ENCODE measurements at regions not wholly inside any gene's neighbourhood (a gene's known extent, or its start where the extent isn't known, plus 50 kb on each side); places are given as distances from the start of the nearest gene placed in this dataset.
A peak's percentile ranks its signal among the peaks of the same experiment; 100 is the strongest.
"Not testable (repeated sequence)": the region's sequence is repeated elsewhere in the genome, so short reads cannot be mapped to it uniquely, and the experiment has no call there.

DNA sequence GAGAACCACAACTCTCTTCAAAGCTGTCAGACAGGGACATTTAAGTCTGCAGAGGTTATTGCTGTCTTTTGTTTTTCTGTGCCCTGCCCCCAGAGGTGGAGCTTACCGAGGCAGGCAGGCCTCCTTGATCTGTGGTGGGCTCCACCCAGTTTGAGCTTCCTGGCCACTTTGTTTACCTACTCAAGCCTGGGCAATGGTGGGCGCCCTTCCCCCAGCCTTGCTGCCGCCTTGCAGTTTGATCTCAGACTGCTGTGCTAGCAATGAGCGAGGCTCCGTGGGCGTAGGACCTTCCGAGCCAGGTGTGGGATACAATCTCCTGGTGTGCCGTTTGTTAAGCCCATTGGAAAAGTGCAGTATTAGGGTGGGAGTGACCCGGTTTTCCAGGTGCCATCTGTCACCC lies 822.1 kb downstream of the KCNMA1 start:
- DNase-seq (ENCODE audit: low read depth in 4 of 4, low spot score in 3 of 4) = not testable (repeated sequence)

GRCh38 chr10:76811430-76811829 lies 826.2 kb downstream of the KCNMA1 start:
- no peak for DNase-seq (ENCODE audit: low read depth in 4 of 4, low spot score in 3 of 4)

GRCh38 chr10:76788452-76788811 lies 849.2 kb downstream of the KCNMA1 start:
- DNase-seq (ENCODE audit: low read depth in 4 of 4, low spot score in 3 of 4) = no peak

- no peak for DNase-seq (ENCODE audit: low read depth in 4 of 4, low spot score in 3 of 4)
These were observed 849.7 kb downstream of the KCNMA1 start for GRCh38 chr10:76787746-76788451.

DNA sequence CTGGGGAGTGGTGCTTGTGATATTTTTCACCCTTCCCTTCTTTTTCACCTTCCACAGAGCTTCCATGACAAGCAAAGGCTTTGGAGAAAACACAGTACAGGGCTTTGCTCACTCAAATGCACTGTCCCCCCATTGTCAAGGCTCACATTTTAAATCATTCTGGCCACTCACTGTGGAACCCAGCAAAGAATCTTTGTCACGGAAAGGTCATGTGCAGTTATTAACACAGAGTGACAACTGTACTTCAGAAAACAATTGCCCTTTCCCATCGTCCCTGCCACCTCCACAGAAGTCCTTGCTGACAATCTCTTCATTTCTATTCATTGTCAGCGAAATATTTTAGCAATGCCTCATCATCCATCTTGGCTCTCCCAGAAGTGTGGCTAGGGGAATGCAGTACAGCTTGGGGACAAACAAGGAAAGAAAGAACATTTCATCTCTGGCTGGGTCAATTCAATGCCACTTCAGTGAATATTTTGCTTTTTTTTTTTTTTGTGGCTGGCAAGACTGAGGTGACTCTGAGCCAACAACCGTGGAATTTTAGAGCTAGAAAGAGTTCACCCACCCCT lies 851.0 kb downstream of the KCNMA1 start:
- no peak for DNase-seq (ENCODE audit: low read depth in 4 of 4, low spot score in 3 of 4)

DNA sequence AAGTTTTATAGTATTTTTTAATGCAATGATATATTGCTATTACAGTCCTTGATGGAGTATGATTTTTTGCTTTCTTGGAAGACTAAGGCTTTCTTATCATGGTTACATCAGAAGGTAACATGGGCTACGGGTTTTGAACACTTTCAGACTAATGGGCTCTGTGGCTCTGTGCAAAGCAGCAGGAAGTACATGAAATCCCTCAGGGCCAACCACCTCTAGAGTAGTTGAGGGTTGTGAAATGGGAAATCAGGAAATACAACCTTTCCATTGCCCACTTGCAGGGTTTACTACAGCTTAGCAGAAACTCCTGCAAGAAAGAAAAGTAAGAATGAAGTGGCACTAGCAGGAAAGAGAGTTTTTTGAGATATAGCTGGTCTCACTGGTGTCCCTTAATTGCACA lies 853.5 kb downstream of the KCNMA1 start:
- no peak for DNase-seq (ENCODE audit: low read depth in 4 of 4, low spot score in 3 of 4)

GRCh38 chr10:76779796-76780301 lies 857.8 kb downstream of the KCNMA1 start:
- peak in 1 of 4 donors; percentile 15 for DNase-seq (ENCODE audit: low read depth in 4 of 4, low spot score in 3 of 4)

DNA sequence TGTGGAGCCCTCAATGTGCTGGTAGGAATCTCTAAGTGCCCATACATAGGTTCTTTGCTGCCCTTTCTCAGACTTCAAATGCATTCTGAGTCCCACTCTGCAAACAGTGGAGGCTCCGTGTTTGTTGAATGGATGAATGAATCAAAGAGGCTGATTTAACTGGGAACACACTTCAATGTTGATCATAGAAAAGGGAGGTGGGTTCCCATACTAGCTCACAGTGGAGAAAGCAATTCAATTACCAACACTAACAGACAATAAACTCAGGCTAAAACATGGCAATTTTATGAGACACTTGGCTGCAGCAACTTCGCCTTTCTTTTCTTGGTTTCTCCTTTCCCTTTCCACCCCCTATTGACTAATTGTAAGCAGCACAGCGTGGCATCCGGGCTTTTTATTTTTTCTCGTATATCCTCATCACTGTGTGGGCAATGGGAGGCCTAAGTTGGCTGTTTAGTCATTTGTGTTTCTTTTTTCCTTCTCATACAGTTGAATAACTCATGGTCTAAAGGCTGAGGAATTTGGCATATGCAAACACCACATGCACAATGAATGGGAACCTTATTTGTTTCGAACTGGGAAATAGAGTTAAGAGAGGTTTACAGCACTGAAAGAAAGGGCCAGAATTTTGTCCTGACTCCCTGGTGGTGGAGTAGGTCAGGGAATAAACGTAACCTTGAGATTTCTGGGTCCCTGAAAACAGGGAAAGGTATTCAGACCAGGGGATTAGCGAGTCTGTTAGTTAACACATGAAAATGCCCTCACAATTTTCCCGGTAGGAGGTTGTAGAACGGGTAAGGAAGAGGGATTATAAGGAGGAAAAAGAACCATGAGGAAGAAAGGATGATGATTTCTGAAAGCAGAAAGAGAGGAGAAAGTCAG lies 858.5 kb downstream of the KCNMA1 start:
- DNase-seq (ENCODE audit: low read depth in 4 of 4, low spot score in 3 of 4) = no peak

DNA sequence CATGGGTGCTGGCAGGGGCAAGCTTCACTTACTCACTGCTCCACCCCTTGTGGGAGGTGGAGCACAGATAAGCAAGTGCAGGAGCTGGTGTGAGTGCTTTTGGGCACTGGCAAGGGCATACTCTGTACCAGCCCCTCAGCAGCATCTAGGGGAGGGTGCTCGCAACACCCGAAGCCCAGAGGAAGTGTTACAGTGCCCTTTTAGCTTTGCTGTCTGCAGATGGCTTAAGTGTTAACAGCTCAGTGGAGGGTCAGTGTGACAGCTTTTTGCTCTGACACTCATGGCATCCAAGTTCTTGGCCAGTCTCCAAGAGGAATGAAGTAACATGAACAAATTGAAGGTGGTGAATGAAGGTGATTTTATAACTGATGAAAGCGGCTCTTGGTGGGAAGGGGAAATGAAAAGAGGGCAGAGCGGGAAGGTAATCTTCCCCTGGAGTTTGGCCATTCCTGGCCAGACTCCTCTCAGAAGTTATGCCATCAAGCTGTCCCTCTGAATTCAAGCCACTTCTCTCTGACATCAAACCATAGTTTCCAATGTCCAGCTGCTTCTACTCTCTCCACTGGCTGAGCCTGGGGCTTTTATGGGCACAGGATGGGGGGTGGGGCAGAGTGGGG lies 862.5 kb downstream of the KCNMA1 start:
- DNase-seq (ENCODE audit: low read depth in 4 of 4, low spot score in 3 of 4) = no peak

- no peak for DNase-seq (ENCODE audit: low read depth in 4 of 4, low spot score in 3 of 4)
These were observed 868.0 kb downstream of the KCNMA1 start for GRCh38 chr10:76769582-76769981.

GRCh38 chr10:76769161-76769560 lies 868.4 kb downstream of the KCNMA1 start:
- no peak for DNase-seq (ENCODE audit: low read depth in 4 of 4, low spot score in 3 of 4)

DNA sequence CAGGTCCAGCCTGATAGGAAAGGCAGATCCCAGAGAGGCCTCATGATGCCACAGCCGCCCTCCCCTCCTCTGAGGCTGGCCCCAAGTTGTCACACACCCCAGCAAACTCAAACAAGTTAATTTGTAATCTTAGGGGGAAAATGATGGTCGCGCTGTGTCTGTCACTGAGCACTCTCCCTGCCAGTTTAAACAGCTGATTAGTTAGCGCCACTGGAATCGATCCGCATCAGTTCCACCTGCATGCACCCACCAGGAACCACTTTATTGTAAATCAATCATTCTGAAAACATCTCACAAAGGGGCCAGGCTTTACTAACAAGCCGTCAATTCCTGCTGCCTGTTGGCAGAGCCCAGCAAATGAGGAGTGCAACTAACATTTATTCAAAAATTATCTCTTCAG lies 870.9 kb downstream of the KCNMA1 start:
- DNase-seq (ENCODE audit: low read depth in 4 of 4, low spot score in 3 of 4) = no peak

DNA sequence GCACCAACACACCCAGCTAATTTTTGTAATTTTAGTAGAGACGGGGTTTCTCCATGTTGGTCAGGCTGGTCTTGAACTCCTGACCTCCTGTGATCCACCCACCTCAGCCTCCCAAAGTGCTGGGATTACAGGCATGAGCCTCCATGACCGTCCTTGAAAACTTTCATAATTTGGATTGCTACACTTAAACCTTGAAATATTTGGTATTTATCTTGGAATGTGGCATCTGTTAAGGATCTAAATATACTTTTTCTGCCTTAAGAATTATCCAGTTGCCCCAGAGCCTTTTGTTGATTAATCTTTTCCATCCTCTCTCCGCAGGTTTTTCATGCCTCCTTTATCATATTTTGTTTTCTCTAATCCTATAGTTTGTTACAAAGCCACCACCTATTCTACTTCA lies 872.7 kb downstream of the KCNMA1 start:
- not testable (repeated sequence) for DNase-seq (ENCODE audit: low read depth in 4 of 4, low spot score in 3 of 4)

- no peak for DNase-seq (ENCODE audit: low read depth in 4 of 4, low spot score in 3 of 4)
These were observed 873.4 kb downstream of the KCNMA1 start for GRCh38 chr10:76764177-76764576.

GRCh38 chr10:76763376-76763775 lies 874.2 kb downstream of the KCNMA1 start:
- no peak for DNase-seq (ENCODE audit: low read depth in 4 of 4, low spot score in 3 of 4)

DNA sequence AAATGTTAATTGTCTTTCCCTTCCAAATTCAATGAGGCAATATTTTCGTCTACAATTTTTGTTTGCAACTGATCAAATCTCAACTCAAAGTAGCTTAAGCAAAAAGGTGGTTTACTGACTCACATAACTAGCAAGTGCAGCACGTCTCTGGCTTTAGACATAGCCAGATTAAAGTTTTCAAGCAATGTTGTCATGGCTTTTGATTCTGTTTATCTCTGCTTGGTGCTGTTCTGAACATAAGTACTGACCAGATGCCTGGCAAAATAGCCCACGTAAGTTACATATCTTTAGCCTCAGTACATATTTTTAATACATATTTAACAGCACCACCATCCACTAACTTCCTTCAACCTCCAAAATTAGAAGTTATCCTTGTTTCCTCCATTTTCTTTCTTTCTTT lies 877.9 kb downstream of the KCNMA1 start:
- DNase-seq (ENCODE audit: low read depth in 4 of 4, low spot score in 3 of 4) = no peak

DNA sequence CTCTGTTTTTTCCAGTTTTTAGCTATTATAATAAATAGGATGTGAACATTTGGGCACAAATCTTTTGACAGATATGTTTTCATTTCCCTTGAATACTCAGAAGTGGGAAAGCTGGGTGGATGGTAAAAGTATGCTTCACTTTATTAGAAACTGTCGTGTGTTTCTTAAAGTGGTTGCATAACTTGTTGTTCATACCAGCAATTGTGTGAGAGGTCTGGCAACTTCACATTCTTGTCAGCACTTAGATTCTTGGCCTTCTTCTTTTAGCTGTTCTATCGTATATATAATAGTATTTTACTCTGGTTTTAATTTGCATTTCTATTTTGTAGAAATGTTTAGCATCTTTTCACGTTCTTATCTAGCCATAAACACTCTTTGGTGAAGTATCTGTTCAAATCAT lies 894.4 kb downstream of the KCNMA1 start:
- DNase-seq (ENCODE audit: low read depth in 4 of 4, low spot score in 3 of 4) = no peak

- no peak for DNase-seq (ENCODE audit: low read depth in 4 of 4, low spot score in 3 of 4)
These were observed 897.1 kb downstream of the KCNMA1 start for GRCh38 chr10:76740514-76740913.

DNA sequence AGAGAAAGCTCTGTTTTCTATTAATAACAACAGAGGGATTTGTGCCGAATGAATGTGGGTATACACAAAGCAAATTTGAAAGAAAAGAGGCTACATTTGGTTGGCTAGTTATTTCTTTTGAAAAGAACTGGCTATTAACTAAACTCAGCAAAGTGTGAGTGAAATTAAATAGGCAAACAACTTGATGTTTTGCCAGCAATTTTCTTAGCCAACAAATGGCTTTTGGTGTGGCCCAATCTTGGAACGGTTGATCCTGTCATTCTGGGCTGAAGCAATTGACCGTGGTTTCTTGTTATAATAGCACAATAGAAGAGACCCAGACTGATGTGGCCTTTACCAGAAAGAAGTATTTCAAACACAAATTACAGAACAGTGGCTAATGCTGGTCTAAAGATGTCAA lies 898.6 kb downstream of the KCNMA1 start:
- no peak for DNase-seq (ENCODE audit: low read depth in 4 of 4, low spot score in 3 of 4)

DNA sequence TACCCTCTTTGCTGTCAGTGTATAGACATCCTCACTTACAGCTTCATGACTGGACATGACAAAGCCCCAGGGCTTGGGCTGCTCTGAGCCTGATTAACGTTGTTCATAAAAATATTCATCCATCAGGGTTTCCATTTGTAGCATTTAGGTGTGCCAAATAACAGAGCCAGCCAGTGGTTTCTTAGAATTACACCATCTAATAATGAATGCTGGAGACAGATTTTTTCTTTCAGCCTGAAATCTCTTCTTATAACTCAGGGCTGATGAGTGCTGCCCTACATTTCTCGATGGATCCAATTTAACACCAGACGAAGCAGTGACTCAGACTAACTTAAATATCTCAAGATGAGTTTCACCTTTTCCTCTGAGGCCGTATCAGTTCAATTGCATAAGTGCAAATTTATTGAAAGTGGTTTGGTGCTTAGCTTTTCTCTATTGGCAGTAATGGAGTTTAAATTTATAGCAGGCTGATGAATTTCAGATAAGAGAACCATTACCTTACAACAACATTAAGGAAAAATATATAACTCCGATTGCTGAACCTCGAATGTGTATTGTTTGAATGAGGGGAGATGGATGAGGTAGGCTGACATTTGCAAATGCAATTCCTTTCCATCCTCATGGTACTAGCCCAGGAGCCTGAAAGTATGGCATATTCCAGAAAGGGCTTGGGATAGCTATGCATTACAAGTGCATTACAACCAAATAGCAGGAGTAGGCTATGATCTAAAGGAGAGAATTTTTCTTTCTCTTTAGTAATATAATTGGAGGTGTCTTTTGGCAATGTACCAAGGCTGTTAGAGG lies 900.6 kb downstream of the KCNMA1 start:
- DNase-seq (ENCODE audit: low read depth in 4 of 4, low spot score in 3 of 4) = no peak
